ENCODE measurements at regions not wholly inside any gene's neighbourhood (a gene's known extent, or its start where the extent isn't known, plus 50 kb on each side); places are given as distances from the start of the nearest gene placed in this dataset.

DNA sequence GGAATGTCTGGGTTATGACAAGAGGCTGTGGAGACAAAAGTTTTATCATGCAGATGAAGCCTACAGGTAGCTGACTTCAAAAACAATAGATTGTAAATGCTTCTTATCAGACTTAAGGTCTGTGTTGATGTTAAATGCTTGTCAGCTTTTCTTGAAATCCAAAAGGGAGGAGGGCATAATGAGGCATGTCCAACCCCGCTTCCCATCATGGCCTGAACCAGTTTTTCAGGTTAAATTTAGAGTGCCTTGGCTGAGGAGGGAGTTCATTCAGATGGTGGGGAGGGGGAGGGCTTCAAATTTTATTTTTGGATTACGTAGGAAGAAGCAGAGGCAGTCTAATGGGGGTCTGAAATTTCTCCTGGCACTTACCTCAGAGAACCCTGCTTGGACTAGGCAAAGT lies 207.7 kb upstream of the HDX start:
- intact Hi-C loops (cut with DNase I; ENCODE audit: low total_unique reads), result no loop called here
- no peak for DNase-seq
- no peaks in the 10 kb centered on the region for H3K27me3 ChIP-seq
- no peaks in the 10 kb centered on the region for H3K36me3 ChIP-seq (ENCODE audit: low read depth, missing control alignments)
- no peaks in the 10 kb centered on the region for H3K9me3 ChIP-seq
- no peaks in the 10 kb centered on the region for H3K4me1 ChIP-seq
- no peak overlapping the region for H3K27ac ChIP-seq
- TF ChIP-seq, protein P1, sequence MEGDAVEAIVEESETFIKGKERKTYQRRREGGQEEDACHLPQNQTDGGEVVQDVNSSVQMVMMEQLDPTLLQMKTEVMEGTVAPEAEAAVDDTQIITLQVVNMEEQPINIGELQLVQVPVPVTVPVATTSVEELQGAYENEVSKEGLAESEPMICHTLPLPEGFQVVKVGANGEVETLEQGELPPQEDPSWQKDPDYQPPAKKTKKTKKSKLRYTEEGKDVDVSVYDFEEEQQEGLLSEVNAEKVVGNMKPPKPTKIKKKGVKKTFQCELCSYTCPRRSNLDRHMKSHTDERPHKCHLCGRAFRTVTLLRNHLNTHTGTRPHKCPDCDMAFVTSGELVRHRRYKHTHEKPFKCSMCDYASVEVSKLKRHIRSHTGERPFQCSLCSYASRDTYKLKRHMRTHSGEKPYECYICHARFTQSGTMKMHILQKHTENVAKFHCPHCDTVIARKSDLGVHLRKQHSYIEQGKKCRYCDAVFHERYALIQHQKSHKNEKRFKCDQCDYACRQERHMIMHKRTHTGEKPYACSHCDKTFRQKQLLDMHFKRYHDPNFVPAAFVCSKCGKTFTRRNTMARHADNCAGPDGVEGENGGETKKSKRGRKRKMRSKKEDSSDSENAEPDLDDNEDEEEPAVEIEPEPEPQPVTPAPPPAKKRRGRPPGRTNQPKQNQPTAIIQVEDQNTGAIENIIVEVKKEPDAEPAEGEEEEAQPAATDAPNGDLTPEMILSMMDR (IDR thresholded peaks at IDR 0.05), result no peak
- no peak for TF ChIP-seq POLR2A (IDR thresholded peaks at IDR 0.05)
- H3K4me3 ChIP-seq, result no peak overlapping the region
- WGBS, 2 donors, result 68 to 93% methylated on average over 2 of the region's 2 CpGs

DNA sequence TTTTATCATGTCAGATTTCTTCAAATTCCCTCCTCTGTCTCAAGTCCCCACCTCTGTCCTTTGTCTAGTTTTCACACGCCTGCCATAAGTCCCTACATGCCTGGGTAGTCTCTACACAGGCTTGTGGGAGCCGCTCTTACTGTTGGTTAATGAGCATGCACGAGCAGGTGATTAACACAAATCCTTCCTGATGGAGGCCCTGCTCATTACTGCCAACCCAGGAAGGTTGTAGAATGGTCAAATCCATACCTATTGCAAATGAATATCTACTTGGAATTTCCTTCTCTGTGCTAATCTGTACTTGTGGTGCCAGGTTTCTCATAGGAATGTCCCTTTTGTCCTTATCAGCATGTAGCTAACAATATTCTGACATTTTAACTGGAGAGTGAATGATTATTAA lies 208.4 kb upstream of the HDX start:
- intact Hi-C loops (cut with DNase I; ENCODE audit: low total_unique reads), result no loop called here
- Histone ChIP-seq H3K27me3 (no peaks in the 10 kb centered on the region), H3K9me3 (no peaks in the 10 kb centered on the region), H3K4me3 (no peak overlapping the region), H3K27ac (no peak overlapping the region), H3K4me1 (no peaks in the 10 kb centered on the region), H3K36me3 (ENCODE audit: low read depth, missing control alignments) (no peaks in the 10 kb centered on the region)
- no peak for DNase-seq
- 58 to 88% methylated on average over 3 of the region's 3 CpGs for WGBS, 2 donors
- TF ChIP-seq, protein P1 (IDR thresholded peaks at IDR 0.05), result no peak
- TF ChIP-seq POLR2A (IDR thresholded peaks at IDR 0.05), result no peak

DNA sequence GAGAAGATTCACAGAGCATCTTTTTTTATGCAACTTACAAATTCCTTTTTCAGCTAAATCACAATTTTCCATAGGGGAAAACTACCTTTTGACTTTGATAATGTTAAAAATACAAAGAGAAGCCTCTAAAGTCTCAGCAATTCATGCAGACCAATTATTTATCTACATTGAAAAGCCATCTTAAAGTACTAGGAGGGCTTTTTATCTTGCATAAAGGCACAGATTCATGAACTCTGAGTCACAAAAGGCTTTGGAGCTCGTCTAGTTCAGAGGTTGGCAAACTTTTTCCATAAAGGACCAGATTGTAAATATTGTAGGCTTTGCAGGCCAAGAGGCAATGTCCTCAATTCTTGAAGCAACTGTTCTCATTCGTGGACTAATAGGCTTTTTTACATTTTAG lies 210.4 kb upstream of the HDX start:
- Histone ChIP-seq H3K9me3 (no peaks in the 10 kb centered on the region), H3K4me1 (no peaks in the 10 kb centered on the region), H3K27ac (no peak overlapping the region), H3K36me3 (ENCODE audit: low read depth, missing control alignments) (no peaks in the 10 kb centered on the region), H3K4me3 (no peak overlapping the region), H3K27me3 (no peaks in the 10 kb centered on the region)
- intact Hi-C loops (cut with DNase I; ENCODE audit: low total_unique reads), result no loop called here
- DNase-seq, result no peak
- TF ChIP-seq, protein P1 (IDR thresholded peaks at IDR 0.05), result no peak
- no peak for TF ChIP-seq POLR2A (IDR thresholded peaks at IDR 0.05)
- 53 to 67% methylated on average over 2 of the region's 2 CpGs for WGBS, 2 donors

DNA sequence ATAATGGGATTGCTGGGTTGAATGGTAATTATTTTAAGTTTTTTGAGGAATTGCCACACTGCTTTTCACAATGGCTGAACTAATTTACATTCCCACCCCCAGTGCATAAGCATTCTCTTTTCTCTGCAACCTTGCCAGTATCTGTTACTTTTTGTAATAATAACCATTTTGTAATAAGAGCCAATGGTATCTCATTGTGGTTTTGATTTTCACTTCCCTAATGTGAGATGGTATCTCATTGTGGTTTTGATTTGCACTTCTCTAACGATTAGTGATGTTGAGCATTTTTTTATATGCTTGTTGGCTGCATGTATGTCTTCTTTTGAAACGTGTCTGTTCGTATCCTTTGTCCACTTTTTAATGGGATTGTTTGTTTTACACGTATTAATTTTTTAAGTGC lies 213.1 kb upstream of the HDX start:
- Histone ChIP-seq H3K4me3 (no peak overlapping the region), H3K27me3 (no peaks in the 10 kb centered on the region), H3K27ac (no peak overlapping the region), H3K36me3 (ENCODE audit: low read depth, missing control alignments) (no peaks in the 10 kb centered on the region), H3K9me3 (no peaks in the 10 kb centered on the region), H3K4me1 (no peaks in the 10 kb centered on the region)
- TF ChIP-seq, protein P1 (IDR thresholded peaks at IDR 0.05), result no peak
- TF ChIP-seq POLR2A (IDR thresholded peaks at IDR 0.05), result no peak
- 54 to 69% methylated on average over 4 of the region's 4 CpGs for WGBS, 2 donors
- intact Hi-C loops (cut with DNase I; ENCODE audit: low total_unique reads), result no loop called here
- no peak for DNase-seq

DNA sequence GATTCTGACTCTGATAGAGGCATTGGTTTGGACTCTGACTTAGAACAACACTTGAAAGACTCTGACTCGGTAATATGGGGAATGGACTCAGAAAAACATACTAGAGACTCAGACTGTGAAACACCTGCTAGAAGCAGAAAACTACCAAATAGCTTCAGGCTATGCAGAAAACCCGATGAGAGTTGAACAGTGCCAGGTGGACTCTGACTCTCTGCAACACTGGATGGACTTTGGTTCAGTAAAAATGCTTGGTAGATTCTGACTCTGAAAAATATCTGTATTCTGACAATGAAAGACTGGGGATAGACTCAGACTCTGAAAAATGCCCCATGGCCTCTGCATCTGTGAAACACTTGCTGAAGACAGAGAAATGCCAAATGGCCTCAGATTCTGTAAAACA lies 215.1 kb upstream of the HDX start:
- H3K4me1 ChIP-seq, result no peaks in the 10 kb centered on the region
- WGBS, 2 donors, result 81 to 88% methylated on average over 2 of the region's 2 CpGs
- no peaks in the 10 kb centered on the region for H3K36me3 ChIP-seq (ENCODE audit: low read depth, missing control alignments)
- H3K27ac ChIP-seq, result no peak overlapping the region
- no peak overlapping the region for H3K4me3 ChIP-seq
- H3K27me3 ChIP-seq, result no peaks in the 10 kb centered on the region
- intact Hi-C loops (cut with DNase I; ENCODE audit: low total_unique reads), result no loop called here
- H3K9me3 ChIP-seq, result no peaks in the 10 kb centered on the region
- no peak for DNase-seq
- TF ChIP-seq, protein P1 (IDR thresholded peaks at IDR 0.05), result no peak
- no peak for TF ChIP-seq POLR2A (IDR thresholded peaks at IDR 0.05)
